Activated CD8-positive, alpha-beta memory T cell treated with anti-CD3 and anti-CD28 coated beads for 36 hours (primary cell): ENCODE measurements at regions not wholly inside any gene's neighbourhood (a gene's known extent, or its start where the extent isn't known, plus 50 kb on each side); places are given as distances from the start of the nearest gene placed in this dataset.

Experiments used
- CTCF ChIA-PET: fragments of 350-600 bp; sonication (Branson Sonifier 250); formaldehyde crosslinking; loops from one replicate; lab custom pipeline; 2021; ENCODE audit warnings: antibody characterized with exemption; lab: Charles Lee
- POLR2A ChIA-PET: fragments of 350-600 bp; sonication (Branson Sonifier 250); formaldehyde crosslinking; loops from one replicate; lab custom pipeline; 2021; ENCODE audit warnings: antibody characterized with exemption; lab: Charles Lee

DNA sequence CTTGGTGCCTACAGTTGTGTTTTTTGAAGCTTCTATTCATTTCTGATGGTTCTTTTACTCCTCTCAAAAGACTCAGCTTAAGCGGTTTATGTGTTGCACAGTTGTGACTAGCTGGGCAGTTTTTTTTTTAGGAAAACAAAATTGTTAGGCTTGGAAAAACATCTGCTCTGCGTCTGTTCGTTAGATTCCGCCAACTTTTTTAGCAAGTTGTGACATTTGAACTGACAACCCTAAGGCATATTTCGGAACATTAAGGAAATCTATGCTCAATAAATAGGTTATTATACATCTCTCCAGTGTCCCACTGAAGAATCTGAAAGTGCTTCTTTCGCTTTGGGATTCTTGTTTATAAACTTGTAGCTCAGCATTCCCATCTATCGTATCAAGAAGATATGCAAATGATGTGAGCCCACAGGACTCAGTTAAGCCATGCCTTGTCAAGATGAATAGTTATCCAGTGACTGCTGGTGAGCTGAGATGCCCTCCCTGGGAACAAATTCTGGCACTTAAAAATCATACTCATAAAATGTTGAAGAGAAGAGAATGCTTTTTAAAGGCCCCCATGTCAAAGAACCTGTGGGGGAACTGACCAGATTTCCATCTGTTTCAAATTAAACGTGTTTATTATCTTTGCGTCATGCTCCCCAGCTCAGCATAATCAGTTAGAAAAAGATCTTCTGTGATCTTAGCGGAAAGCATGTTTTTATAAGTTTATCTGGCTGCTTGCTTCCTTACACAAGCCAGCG, 109.0 kb upstream of the FAM20A start:
- ChIA-PET CTCF (no interaction called here), POLR2A (no interaction called here)

DNA sequence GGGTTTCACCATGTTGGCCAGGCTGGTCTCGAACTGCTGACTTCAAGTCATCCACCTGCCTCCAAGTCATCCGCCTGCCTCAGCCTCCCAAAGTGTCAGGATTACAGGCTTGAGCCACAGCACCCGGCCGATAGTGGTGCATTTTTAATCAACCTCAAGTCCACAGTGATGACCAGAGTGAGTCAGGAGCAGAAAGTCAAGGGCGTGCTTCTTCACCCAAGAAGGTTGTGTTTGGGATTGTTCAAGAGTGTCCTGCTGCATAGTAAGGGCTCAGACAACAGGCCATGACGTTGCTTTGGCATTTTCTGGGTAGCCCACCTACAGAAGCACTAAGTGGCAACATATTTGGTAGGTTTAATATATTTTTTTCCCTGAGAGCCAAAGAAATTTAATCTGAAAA, 108.3 kb upstream of the FAM20A start:
- CTCF ChIA-PET = no interaction called here

DNA sequence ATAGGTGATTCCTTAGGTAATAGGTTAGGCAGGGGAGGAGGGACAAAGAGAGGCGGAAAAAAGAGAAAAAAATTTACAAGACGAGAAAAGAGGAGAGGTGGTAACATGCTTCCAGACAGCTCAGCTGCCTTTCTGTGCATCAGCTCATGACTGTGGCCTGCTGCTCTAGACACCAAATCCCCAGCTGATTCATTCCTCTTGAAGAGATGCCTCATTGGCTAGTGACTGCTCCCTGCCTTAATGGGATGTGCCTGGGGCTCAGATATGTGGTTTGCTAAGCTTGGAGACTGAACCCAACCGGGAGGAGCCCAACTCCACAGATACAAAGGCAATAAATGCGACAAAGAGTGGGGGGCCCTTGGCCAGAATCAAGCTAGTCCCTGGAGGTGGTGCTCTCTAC, 105.9 kb upstream of the FAM20A start:
- POLR2A ChIA-PET = interaction anchor here (1.1 kb wide), 1 partner anchor 19 kb away, joined by 3 read pairs; no protein-coding TSS in a partner anchor
- CTCF ChIA-PET = no interaction called here

More for the DNA sequence above, 108.3 kb upstream of the FAM20A start:
- POLR2A ChIA-PET = no interaction called here

DNA sequence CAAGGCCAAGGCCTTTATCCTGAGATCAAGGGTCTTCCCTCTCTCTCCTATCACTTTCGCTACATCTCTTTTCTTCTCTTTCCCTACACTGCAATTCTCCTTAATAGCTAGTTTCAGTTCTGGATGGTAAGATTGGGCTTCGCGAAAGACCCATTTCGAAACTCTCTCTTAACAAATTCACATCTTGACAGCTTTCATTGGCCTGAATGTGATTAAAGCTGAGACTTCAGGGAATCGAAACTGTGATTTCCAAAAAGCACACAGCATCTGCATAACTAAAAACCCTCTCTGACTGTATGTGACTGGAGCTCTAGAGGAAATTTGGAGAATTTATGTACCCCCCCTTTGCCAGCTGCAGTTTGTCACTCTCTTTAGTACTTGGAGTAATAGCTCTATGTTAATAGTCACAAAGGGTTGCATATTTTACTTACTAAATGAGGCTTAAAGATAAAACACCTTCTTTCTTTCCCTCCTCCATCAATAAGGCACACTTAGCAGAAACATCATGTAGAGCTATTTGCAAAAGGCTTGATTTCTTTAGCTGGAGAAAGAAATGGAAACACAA, 105.3 kb upstream of the FAM20A start:
- CTCF ChIA-PET = no interaction called here
- POLR2A ChIA-PET = interaction anchor here (1.1 kb wide), 1 partner anchor 19 kb away, joined by 3 read pairs; no protein-coding TSS in a partner anchor

DNA sequence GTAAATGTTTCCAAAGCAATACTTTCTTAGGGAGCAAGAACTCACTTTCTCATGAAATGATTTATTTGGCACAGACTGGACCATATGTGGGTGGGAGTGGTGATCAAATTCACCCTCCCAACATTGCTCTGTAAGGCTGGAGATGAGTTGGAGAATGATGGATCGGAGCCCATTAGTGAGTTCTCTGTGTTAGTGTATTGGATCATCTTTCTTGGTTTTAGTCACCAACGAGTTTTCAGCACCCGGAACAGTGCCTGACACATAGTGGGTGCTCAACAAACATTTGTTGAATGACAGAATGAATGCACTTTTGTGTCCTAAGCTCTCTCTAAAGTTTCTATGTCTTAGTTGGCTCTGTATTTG, 104.5 kb upstream of the FAM20A start:
- ChIA-PET POLR2A (no interaction called here), CTCF (no interaction called here)

DNA sequence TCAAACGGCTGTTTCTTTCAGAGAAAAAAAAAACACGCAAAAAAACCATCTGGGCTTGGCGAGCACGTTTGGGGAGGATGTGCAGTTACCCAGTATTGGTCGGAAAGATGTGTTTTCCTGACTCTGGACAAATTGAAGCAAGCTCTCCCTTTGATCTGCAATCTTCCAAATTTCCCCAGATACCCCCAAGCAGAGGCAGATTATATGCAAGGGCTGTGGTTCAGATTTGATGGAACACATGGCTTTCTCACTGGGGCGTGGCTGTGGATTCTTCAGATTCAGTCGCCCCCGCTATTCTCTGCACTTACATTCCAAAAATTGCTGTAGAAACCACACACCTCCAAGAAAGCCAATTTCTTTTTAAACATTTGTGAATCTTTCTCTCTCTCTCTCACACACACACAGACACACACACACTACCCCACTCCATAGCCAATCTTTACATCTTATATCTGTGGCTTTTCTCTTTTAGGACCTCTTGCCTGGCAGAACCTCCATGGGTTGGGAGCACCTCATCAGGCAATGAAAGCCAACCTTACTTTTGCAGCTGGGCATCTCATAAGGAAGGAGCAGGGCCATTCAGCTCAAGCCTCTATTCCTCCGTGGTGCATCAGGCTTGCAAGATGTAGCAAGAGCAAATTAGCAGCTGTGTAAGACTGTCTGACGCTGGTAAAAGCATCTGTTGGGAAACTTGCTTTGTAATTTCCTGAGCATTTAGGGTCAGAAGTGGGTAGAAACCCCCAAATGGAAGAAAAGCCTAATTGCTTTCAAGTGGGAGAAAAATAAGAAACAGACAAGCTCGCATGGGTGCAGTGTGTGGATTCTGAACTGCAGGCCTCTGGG, 103.9 kb upstream of the FAM20A start:
- ChIA-PET CTCF (no interaction called here), POLR2A (no interaction called here)

DNA sequence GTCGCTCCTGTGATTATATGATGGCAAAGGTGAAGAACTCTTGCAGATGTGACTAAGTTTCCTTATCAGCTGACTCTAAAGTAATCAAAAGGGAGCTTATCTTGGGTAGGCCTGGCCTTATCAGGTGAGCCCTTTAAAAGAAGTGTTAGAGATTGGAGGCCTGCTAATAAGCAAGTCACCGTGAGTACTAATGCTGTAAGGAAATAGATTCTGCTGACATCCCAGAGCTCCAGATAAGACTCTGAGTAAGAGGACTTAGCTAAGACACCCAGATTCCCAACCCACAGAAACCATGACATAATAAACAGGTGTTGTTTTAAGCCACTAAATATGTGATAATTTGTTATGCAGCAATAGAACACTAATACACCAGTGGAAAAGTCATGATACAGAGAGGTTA, 99.9 kb upstream of the FAM20A start:
- CTCF ChIA-PET = no interaction called here
- POLR2A ChIA-PET = no interaction called here

DNA sequence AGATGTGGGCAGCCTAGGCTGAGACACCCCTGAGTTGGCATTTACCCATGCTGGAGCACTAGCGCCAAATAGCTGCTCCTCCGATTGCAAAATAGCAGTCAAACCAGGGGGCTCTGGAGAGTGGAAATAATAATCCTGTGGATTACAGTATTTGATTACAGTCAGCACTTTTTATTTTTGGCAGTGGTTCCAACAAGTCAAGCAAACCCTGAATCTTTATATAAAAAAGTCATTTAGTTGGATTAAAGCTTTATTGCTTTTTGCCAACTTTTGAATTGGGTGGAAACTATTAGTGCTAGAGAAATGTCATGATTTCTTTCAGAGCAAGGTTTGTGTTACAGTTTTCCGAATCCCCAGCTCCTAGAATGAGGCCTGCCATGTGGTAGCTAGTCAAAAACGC, 99.3 kb upstream of the FAM20A start:
- ChIA-PET CTCF (no interaction called here), POLR2A (no interaction called here)

DNA sequence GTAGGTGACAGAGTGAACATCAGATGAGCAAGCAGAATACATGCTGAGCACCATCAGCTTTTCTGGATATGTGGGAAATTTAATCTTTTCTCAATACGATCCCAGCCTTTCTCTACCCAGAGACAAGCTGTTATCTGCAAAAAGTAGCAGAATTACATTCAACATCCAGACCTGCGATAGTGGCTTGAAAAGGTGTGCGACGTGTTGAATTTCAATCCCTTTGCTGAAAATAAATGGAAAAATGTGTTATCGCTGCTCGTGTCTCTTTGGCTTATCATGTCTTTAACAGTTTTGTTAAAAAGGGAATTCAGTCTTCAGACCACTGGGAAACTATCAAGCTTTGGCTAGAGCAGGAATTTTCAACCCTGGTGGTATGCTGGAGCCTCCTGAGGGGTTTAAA, 98.8 kb upstream of the FAM20A start:
- CTCF ChIA-PET = no interaction called here
- POLR2A ChIA-PET = no interaction called here

DNA sequence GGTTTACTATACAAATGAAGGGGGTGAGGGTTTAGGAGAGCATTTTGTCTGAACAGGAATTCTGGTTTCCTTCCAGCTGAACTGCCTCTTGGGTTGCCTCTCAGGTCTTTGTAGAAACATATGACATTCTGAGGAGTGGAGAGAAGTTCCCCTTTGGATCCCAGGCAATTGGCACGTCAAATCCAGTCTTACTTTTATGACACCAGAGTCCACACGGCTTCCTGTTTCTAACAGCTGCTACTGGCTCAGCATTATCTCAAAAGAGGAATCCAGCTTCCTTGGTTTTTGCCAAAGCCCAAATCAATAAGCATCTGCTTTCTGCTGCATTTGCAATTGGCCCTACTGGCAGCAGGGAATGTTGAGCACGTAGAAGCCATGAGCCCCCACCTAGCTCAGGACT, 97.6 kb upstream of the FAM20A start:
- ChIA-PET CTCF (no interaction called here), POLR2A (no interaction called here)

DNA sequence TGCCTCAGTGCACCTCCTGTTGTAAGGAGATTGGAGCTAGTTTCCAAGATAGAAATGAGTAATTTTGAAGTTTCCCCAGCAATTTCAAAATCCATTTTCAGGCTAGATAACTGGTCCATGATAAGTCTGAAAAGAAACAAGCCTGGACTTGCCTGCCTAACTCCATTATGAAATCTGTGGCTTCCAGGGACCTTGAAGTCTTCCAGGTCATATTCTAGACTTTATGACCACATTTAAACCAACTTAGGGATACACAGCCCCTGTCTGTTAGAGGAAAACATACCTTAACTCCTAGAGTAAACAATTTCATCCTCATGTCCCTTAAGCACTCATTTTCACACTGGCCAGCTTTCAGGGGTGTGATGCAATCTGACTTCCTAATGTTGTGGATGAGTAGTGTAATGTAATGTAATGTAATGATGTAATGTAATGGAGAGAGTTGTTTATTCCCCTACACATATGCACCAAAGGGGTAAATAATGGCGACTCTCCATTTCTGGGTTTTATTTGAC, 96.7 kb upstream of the FAM20A start:
- ChIA-PET POLR2A (no interaction called here), CTCF (no interaction called here)

DNA sequence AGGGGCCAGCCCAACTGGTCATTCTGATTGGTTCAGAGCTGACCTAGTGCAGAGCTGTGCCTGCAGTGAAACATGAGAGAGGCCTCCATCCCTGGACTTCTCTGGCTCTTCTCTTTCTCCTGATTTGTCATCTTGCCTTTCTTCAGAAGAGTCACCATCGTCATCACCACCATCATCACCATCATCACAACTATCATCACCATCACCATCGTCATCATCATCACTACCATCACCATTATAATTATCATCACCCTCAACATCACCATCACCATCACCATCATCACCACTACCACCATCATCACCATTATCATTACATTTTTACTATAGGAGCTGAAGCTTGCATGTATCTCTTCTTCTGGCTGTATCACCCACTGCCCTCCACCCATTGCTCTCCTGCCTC, 94.5 kb upstream of the FAM20A start:
- POLR2A ChIA-PET = no interaction called here

DNA sequence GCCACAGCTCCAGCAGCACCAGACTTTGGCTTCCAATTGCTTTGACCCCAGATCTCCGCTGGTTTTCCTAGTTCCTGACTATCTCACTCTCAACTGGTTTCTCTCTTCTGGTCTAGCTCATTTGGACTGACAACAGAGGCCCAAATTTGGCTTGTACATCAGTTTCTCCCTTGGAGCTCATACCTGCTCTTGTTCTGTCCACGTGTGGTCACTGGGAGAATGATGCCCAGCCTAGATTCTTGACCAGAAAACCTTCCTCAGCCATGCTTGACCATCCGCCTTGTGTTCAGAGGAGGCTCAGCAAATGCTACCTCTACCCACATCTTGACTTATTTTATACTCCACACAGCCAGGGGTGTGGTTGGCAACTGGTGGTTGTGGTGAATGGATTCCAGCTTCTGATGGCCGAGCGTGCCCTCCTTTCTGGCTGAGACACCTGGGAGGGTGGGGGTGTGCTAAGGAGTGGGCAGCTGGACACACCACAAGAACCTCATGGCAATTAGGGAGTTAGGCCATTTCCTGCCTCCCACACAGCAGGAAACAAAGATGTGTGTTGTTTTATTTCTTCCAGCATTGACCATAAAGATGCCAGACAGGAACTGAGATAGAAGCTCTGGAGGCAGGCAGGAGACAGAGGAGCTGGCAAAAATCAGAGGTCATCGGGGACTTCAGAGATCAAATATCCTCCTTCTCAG, 93.8 kb upstream of the FAM20A start:
- CTCF ChIA-PET = no interaction called here

More for the DNA sequence above, 94.5 kb upstream of the FAM20A start:
- CTCF ChIA-PET = no interaction called here

DNA sequence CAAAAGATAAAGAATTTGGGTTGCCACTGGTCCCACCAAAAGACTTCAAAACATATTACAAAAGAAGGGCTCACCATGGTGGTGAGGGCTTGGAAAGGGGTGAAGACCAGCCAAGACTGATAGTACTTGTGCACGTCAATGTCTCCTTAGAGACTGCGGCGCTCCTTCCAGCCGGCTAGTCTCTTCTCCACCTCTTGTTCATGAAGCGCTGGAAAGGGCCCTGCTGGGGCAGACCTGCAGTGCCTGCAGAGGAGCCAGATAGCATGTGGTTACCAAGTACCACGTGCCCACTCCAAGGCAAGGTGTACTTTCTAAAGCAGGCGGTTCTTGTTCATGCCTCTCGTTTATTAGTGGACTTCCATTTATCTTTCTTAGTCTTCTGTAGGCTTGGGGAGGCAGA, 92.7 kb upstream of the FAM20A start:
- ChIA-PET POLR2A (no interaction called here), CTCF (no interaction called here)

More for the DNA sequence above, 93.8 kb upstream of the FAM20A start:
- POLR2A ChIA-PET = no interaction called here

DNA sequence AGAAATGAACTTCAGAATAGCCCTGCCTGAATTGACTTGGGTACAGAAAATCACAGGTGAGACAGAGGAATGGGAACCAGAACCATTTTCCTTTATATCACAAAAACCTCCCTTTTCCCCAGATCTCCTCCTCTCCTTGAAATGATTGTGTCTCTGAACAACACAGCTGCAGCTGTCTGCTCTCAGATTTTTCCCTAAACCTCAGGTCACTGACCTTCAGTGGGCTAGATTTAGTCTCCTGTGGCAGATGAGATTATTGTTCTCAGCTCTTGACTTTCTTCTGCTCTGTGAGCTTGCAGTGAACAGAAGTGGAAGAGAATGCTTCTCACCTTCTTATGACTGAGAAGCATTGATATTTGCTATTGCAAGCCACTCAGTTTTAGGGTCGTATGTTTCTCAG, 92.3 kb upstream of the FAM20A start:
- CTCF ChIA-PET = no interaction called here
- POLR2A ChIA-PET = no interaction called here

DNA sequence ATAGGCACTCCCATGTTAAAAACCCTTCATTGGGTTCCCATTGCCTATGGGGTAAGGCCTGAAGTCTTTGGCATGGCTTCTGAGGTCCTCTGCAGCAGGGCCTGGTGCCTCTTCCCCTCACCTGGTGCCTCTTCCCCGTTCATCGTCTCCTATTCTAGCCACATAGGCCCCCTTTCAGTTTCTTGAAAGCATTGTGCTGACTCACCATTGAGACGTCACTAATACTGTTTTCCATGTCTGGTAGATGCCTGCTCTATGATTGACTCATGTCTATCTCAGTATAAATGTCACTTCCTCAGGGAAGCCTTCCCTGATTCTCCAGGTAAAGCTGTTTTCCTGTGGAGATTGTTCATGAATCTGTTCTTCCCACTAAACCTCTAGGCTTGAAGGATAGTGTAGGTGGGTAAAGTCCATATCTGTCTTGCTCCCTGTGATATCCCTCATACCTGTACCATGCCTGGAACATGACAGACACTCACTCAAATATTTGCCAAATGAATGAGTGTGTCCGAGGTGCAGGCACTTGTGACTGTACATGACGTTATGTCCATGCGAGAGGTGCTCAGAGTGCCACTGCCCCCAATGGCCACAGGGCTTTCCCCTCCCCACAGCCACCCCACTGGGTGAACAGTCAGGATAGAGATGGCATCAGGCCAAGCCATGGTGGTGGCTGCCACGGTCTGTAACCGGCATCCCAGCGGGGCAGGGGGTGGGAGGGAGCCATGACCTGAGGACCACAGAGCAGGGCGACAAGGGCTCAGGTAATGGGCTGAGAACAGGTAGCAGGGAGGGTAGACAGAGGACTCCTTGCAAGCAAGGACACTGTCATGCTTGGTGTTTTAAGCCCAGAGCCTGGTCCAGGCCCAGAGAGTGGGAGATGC, 85.2 kb upstream of the FAM20A start:
- ChIA-PET CTCF (no interaction called here), POLR2A (no interaction called here)

DNA sequence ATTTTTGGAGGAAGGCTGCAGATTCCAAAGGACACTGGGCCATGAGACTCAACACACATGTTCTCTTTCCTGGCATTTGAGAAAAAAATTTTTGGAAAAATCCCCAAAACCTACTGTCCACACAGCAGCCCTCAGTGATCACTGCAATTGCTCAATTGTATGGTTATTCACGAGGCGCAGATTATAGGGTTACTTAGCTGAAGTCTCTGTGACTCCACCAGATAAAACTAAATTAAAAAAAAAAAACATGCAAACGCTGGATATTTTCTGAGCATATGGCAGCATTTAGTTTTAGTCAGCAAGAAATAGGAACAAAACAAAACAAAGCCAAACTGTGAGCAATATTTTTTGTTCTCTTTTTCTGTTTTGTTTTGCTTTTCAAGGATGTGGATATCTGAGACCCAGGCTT, 83.8 kb upstream of the FAM20A start:
- ChIA-PET CTCF (no interaction called here), POLR2A (no interaction called here)

DNA sequence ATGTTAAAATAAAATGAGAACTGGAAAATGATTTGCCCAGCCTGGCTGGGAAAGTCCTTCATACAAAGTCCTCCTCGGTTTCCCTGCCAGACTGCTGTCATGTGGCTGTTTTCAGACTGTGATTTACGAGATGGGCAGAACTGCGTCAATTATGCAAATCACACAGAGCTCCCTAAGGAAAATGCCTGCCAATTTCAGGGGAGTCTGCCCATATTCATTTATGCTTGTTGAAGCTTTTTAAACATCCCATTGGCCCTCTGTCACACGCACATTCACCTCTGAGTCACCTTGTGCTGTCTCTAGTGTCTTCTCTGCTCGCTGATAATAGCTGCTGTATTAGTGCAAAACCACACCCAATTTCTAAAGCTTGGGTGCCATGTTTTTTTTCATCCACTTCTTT, 81.7 kb upstream of the FAM20A start:
- ChIA-PET CTCF (no interaction called here), POLR2A (no interaction called here)

DNA sequence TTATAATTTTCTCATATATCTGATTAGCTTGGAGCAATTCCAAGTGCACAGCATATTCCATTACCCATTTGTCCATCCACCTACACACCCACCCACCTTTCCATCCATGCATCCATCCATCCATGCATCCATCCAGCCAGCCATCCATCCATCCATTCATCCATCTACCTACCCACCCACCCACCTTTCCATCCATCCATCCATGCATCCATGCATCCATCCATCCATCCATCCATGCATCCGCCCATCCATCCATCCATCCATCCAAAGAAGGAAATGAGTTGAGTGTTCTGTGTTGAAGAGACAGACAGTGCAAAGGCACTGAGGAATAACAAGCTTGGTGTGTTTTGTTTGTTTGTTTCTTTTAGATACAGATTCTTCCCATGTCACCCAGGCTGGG, 78.7 kb upstream of the FAM20A start:
- ChIA-PET CTCF (no interaction called here), POLR2A (no interaction called here)
